ENCODE measurements at regions not wholly inside any gene's neighbourhood (a gene's known extent, or its start where the extent isn't known, plus 50 kb on each side); places are given as distances from the start of the nearest gene placed in this dataset.
A peak's percentile ranks its signal among the peaks of the same experiment; 100 is the strongest.

- DNase-seq: no peak
Observed at GRCh38 chr1:224850446-224850845, 79.0 kb upstream of the DNAH14 start.

GRCh38 chr1:224851210-224851847, 78.1 kb upstream of the DNAH14 start:
- peak; percentile 54 for DNase-seq

- DNase-seq: no peak
Observed at GRCh38 chr1:224851848-224852261, 77.6 kb upstream of the DNAH14 start.

- no peak for DNase-seq
Observed at GRCh38 chr1:224852901-224853568, 76.4 kb upstream of the DNAH14 start.

GRCh38 chr1:224856973-224857372, 72.5 kb upstream of the DNAH14 start:
- DNase-seq: no peak

- DNase-seq: no peak
Observed at GRCh38 chr1:224859651-224860050, 69.8 kb upstream of the DNAH14 start.

GRCh38 chr1:224860488-224861338, 68.8 kb upstream of the DNAH14 start:
- DNase-seq: no peak

GRCh38 chr1:224861339-224861716, 68.1 kb upstream of the DNAH14 start:
- DNase-seq: no peak

GRCh38 chr1:224863486-224863885, 66.0 kb upstream of the DNAH14 start:
- no peak for DNase-seq

- DNase-seq: no peak
Observed at GRCh38 chr1:224864006-224864405, 65.5 kb upstream of the DNAH14 start.

- DNase-seq: no peak
Observed at GRCh38 chr1:224865510-224865909, 64.0 kb upstream of the DNAH14 start.

- no peak for DNase-seq
Observed at GRCh38 chr1:224866940-224867339, 62.5 kb upstream of the DNAH14 start.

- DNase-seq: no peak
Observed at GRCh38 chr1:224867715-224868114, 61.8 kb upstream of the DNAH14 start.

GRCh38 chr1:224872832-224873433, 56.5 kb upstream of the DNAH14 start:
- DNase-seq: no peak

GRCh38 chr1:224873434-224874369, 55.8 kb upstream of the DNAH14 start:
- no peak for DNase-seq

GRCh38 chr1:224874775-224875174, 54.7 kb upstream of the DNAH14 start:
- no peak for DNase-seq

- DNase-seq: no peak
Observed at GRCh38 chr1:224879162-224879803, 50.2 kb upstream of the DNAH14 start.

Measured in T1000 (cell line).